ENCODE measurements at regions not wholly inside any gene's neighbourhood (a gene's known extent, or its start where the extent isn't known, plus 50 kb on each side); places are given as distances from the start of the nearest gene placed in this dataset.

- H3K27me3 Mint-ChIP-seq (ENCODE audit: low read depth), result peaks cover 10% of the 10 kb centered on the region
- no peaks in the 10 kb centered on the region for H3K36me3 Mint-ChIP-seq (ENCODE audit: insufficient read depth)
- ATAC-seq, result no peak
- no peak for DNase-seq
- H3K4me3 Mint-ChIP-seq, result no peak overlapping the region
- H3K4me1 Mint-ChIP-seq (ENCODE audit: low read depth), result no peaks in the 10 kb centered on the region
- peaks cover 17% of the 10 kb centered on the region for H3K9me3 Mint-ChIP-seq
Observed at GRCh38 chr5:112657804-112658203, 79.9 kb upstream of the APC start.

GRCh38 chr5:112660359-112660758 lies 77.3 kb upstream of the APC start:
- Mint-ChIP-seq H3K4me3 (no peak overlapping the region), H3K4me1 (ENCODE audit: low read depth) (no peaks in the 10 kb centered on the region), H3K27me3 (ENCODE audit: low read depth) (peaks cover 6% of the 10 kb centered on the region), H3K36me3 (ENCODE audit: insufficient read depth) (no peaks in the 10 kb centered on the region), H3K9me3 (peaks cover 17% of the 10 kb centered on the region)
- ATAC-seq (no peak), DNase-seq (no peak)

GRCh38 chr5:112663146-112663545 lies 74.5 kb upstream of the APC start:
- H3K36me3 Mint-ChIP-seq (ENCODE audit: insufficient read depth), result no peaks in the 10 kb centered on the region
- H3K4me3 Mint-ChIP-seq, result no peak overlapping the region

GRCh38 chr5:112668016-112668415 lies 69.7 kb upstream of the APC start:
- Mint-ChIP-seq H3K9me3 (no peaks in the 10 kb centered on the region), H3K27me3 (ENCODE audit: low read depth) (no peaks in the 10 kb centered on the region), H3K4me3 (no peak overlapping the region), H3K4me1 (ENCODE audit: low read depth) (no peaks in the 10 kb centered on the region), H3K36me3 (ENCODE audit: insufficient read depth) (no peaks in the 10 kb centered on the region)
- DNase-seq, result no peak
- no peak for ATAC-seq

More at GRCh38 chr5:112663146-112663545, 74.5 kb upstream of the APC start:
- ATAC-seq, result no peak
- no peak for DNase-seq
- Mint-ChIP-seq H3K4me1 (ENCODE audit: low read depth) (no peaks in the 10 kb centered on the region), H3K9me3 (peaks cover 17% of the 10 kb centered on the region), H3K27me3 (ENCODE audit: low read depth) (peaks cover 2% of the 10 kb centered on the region)

DNA sequence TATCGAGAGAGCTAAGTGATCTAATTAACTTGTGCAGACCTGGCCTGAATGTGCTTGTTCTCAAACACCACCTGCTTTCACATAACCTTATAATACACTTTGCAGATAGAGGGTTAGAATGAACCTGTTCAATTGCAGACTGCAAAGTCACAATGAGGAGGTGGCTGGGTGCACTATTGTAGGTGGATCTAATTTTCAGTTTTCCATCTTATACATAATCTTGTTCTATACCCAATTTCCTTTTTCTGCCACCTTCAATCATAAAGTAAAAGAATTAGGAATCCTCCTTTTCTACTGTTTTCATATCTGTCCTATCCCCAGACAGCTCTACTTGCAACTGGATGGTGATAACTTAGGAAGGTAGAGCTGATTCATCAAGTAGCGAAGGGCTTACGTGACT lies 68.8 kb upstream of the APC start:
- H3K4me3 Mint-ChIP-seq, result no peak overlapping the region

DNA sequence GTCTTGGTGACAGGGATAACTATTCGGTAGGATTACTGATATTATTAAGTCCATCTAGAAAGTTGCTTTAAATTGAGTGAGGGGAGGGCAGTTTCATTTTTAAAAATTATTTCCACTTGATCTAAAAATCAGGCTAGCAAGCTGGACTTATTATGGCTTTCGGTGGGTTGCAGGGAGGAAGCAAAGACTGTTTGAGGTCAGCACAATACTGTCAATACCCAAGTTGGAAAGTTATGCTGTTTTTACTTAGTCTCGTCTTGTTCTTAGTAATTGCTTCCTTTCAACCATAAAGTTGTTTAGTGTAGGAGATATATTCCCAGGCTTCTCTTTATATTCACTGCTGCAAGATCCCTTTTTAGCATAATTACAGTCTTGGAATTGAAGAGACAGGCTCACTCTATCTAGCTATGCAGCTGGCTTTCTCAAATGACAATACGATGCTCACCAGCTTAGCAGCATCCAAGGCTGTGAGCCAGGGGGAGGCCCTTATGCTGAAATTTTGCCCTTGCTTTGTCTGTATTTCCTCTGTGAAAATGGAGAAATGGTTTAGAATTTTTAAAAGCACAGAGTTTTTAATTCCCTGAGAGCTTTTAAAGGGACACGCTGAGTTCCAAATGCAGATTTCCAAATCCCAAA lies 68.2 kb upstream of the APC start:
- ATAC-seq (no peak), DNase-seq (no peak)
- Mint-ChIP-seq H3K36me3 (ENCODE audit: insufficient read depth) (no peaks in the 10 kb centered on the region), H3K4me3 (no peak overlapping the region), H3K4me1 (ENCODE audit: low read depth) (no peaks in the 10 kb centered on the region), H3K27me3 (ENCODE audit: low read depth) (peaks cover 2% of the 10 kb centered on the region), H3K9me3 (no peaks in the 10 kb centered on the region)

More for the DNA sequence above, 68.8 kb upstream of the APC start:
- ATAC-seq (no peak), DNase-seq (no peak)
- Mint-ChIP-seq H3K27me3 (ENCODE audit: low read depth) (peaks cover under 1% of the 10 kb centered on the region), H3K9me3 (no peaks in the 10 kb centered on the region), H3K4me1 (ENCODE audit: low read depth) (no peaks in the 10 kb centered on the region), H3K36me3 (ENCODE audit: insufficient read depth) (no peaks in the 10 kb centered on the region)

GRCh38 chr5:112671687-112672086 lies 66.0 kb upstream of the APC start:
- ATAC-seq (no peak), DNase-seq (no peak)
- Mint-ChIP-seq H3K36me3 (ENCODE audit: insufficient read depth) (no peaks in the 10 kb centered on the region), H3K4me1 (ENCODE audit: low read depth) (no peaks in the 10 kb centered on the region), H3K27me3 (ENCODE audit: low read depth) (peaks cover 14% of the 10 kb centered on the region), H3K9me3 (no peaks in the 10 kb centered on the region), H3K4me3 (no peak overlapping the region)

DNA sequence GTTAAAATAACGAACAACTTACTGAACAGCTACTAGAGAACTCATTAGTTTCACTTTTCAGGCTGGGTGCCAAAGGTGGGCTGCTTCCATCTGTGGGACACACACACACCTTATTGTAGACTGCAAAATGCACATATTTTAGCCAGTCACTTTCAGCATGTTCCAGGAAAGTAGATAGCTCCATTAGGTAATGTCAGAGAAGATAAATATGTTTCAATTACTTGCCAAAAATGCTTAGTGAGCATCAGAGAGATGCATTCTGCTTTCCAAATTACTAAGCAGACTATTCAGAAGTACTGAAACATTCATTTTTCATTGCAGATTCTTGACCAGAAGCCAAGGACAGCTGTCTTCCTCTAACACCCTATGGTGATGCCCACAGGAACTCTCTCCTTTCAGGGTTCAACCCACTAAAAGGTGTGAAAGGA lies 56.2 kb upstream of the APC start:
- Mint-ChIP-seq H3K4me3 (no peak overlapping the region), H3K4me1 (ENCODE audit: low read depth) (no peaks in the 10 kb centered on the region), H3K27me3 (ENCODE audit: low read depth) (peaks cover 33% of the 10 kb centered on the region), H3K36me3 (ENCODE audit: insufficient read depth) (no peaks in the 10 kb centered on the region), H3K9me3 (peaks cover 5% of the 10 kb centered on the region)
- DNase-seq (no peak), ATAC-seq (no peak)

GRCh38 chr5:112682621-112683061 lies 55.0 kb upstream of the APC start:
- no peaks in the 10 kb centered on the region for H3K4me1 Mint-ChIP-seq (ENCODE audit: low read depth)

GRCh38 chr5:112684121-112684520 lies 53.6 kb upstream of the APC start:
- DNase-seq (no peak), ATAC-seq (no peak)
- Mint-ChIP-seq H3K27me3 (ENCODE audit: low read depth) (peaks cover 20% of the 10 kb centered on the region), H3K9me3 (peaks cover 5% of the 10 kb centered on the region), H3K36me3 (ENCODE audit: insufficient read depth) (no peaks in the 10 kb centered on the region), H3K4me3 (no peak overlapping the region), H3K4me1 (ENCODE audit: low read depth) (no peaks in the 10 kb centered on the region)

More at GRCh38 chr5:112682621-112683061, 55.0 kb upstream of the APC start:
- Mint-ChIP-seq H3K4me3 (no peak overlapping the region), H3K9me3 (peaks cover 5% of the 10 kb centered on the region), H3K27me3 (ENCODE audit: low read depth) (peaks cover 24% of the 10 kb centered on the region), H3K36me3 (ENCODE audit: insufficient read depth) (no peaks in the 10 kb centered on the region)
- ATAC-seq (no peak), DNase-seq (no peak)

DNA sequence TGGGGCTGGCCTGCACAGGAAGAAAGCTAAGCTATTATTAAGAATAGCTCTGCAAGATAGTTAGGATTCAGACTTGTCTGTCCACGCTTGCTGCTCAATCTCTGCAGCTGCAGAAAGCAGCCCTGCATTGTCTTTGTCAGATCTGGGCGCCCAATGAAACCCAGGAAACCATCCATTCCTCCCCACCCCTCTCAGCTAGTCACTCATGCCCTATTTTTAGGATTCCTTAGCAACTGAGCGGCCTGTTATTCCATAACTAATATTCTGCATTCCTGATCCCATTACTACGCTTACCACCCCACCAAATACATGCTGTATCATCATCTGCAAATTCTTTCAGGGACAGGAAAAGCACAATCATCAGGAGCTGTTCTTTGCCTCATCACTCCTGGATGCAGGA lies 52.9 kb upstream of the APC start:
- Mint-ChIP-seq H3K4me1 (ENCODE audit: low read depth) (no peaks in the 10 kb centered on the region), H3K36me3 (ENCODE audit: insufficient read depth) (no peaks in the 10 kb centered on the region), H3K9me3 (peaks cover 5% of the 10 kb centered on the region), H3K4me3 (no peak overlapping the region), H3K27me3 (ENCODE audit: low read depth) (peaks cover 17% of the 10 kb centered on the region)
- ATAC-seq, result no peak
- DNase-seq, result no peak

DNA sequence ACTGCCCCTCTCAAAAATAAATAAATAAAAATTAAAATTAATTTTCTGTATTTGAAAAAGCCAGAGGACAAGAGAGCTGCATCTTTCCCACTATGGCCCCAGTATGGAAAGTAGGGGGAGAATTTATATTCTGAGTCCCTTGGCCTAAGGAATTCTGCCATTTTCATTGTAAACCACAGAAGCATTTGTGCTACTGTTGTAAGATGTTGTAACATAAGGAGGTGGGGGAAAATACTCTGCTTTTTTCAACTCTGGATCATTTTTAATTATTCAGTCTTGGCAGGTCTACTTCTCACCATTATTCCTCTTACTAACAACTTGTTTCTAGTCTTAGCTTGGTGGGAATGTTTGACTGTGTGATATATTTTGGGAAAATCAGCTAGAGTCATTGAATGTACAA lies 52.3 kb upstream of the APC start:
- H3K36me3 Mint-ChIP-seq (ENCODE audit: insufficient read depth), result no peaks in the 10 kb centered on the region
- H3K4me1 Mint-ChIP-seq (ENCODE audit: low read depth), result no peaks in the 10 kb centered on the region
- H3K9me3 Mint-ChIP-seq, result peaks cover 5% of the 10 kb centered on the region
- peaks cover 18% of the 10 kb centered on the region for H3K27me3 Mint-ChIP-seq (ENCODE audit: low read depth)
- no peak for DNase-seq
- no peak overlapping the region for H3K4me3 Mint-ChIP-seq
- no peak for ATAC-seq

- Mint-ChIP-seq H3K4me3 (no peak overlapping the region), H3K27me3 (ENCODE audit: low read depth) (peaks cover 13% of the 10 kb centered on the region), H3K4me1 (ENCODE audit: low read depth) (no peaks in the 10 kb centered on the region), H3K9me3 (peaks cover 5% of the 10 kb centered on the region), H3K36me3 (ENCODE audit: insufficient read depth) (no peaks in the 10 kb centered on the region)
- DNase-seq (no peak), ATAC-seq (no peak)
Observed at GRCh38 chr5:112685931-112686330, 51.8 kb upstream of the APC start.

- Mint-ChIP-seq H3K27me3 (ENCODE audit: low read depth) (peaks cover 14% of the 10 kb centered on the region), H3K36me3 (ENCODE audit: insufficient read depth) (no peaks in the 10 kb centered on the region), H3K9me3 (peaks cover 5% of the 10 kb centered on the region), H3K4me1 (ENCODE audit: low read depth) (no peaks in the 10 kb centered on the region), H3K4me3 (no peak overlapping the region)
- ATAC-seq (no peak), DNase-seq (no peak)
Observed at GRCh38 chr5:112686675-112687074, 51.0 kb upstream of the APC start.

DNA sequence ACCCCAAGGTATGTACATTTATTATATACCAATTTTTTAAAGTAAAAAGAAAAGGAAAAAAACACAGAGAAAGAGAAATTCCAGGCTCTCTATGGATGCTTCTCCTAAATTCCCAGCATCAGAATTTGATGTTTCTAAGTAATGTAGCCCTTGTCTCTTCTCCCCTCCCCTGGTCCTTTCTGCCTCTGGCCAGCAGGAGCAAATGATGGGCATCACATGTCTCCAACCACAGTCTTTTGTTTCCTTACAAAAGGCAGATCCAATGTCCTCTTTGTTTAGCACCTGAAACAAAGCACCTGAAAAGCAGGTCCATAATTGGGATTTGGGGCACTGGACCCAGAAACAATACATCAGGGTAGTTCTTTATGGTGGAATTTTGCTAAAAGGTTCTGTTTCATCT lies 50.4 kb upstream of the APC start:
- DNase-seq (no peak), ATAC-seq (no peak)
- Mint-ChIP-seq H3K4me3 (no peak overlapping the region), H3K27me3 (ENCODE audit: low read depth) (peaks cover 15% of the 10 kb centered on the region), H3K4me1 (ENCODE audit: low read depth) (no peaks in the 10 kb centered on the region), H3K36me3 (ENCODE audit: insufficient read depth) (no peaks in the 10 kb centered on the region), H3K9me3 (peaks cover 5% of the 10 kb centered on the region)

Measured in activated T-cell treated with anti-CD3 and anti-CD28 coated beads, Interleukin-2, amount 50 U/mL, for 4 hours (primary cell).